Erythroblast (primary cell): ENCODE measurements at regions not wholly inside any gene's neighbourhood (a gene's known extent, or its start where the extent isn't known, plus 50 kb on each side); places are given as distances from the start of the nearest gene placed in this dataset.

Experiments
- GATA1 ChIP-seq: IDR thresholded peaks from 2 replicates; pipeline ENCODE4 v1.6.1; 2011; ENCODE audit warnings: low read depth, mild to moderate bottlenecking, control low read depth, low read length, moderate library complexity
- POLR2A ChIP-seq: IDR thresholded peaks from 2 replicates; pipeline ENCODE4 v1.6.1; 2011; ENCODE audit warnings: mild to moderate bottlenecking, low read length

DNA sequence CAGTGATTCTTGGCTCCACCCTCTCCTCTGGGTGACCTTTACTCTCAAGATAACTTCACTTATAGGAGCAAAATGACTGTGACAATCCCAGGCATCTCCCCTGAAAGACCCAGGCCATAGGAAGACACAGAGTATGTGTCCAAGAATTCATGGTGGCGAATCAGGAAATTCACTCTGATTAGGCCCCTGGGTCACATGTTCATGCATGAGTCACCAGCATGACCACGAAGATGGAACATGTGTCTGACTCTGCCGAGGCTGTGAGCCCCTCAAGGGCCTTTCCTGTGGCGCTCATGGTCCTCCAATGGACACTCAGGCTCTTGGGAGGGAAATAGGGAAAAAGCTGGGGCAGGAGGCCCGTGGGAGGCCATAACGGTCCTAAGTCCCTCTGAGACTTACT, 74.0 kb upstream of the TEX51 start:
- no peak for TF ChIP-seq POLR2A
- TF ChIP-seq GATA1 = no peak
